B cell (primary cell): ENCODE measurements at regions not wholly inside any gene's neighbourhood (a gene's known extent, or its start where the extent isn't known, plus 50 kb on each side); places are given as distances from the start of the nearest gene placed in this dataset.

Experiments used
- ATAC-seq: fragments of 200-7000 bp; cut with Tn5 transposase; one replicate; pipeline ENCODE4 v1.10.0; 2021; ENCODE audit warnings: low read depth, mild to moderate bottlenecking, moderate number of reproducible peaks, moderate library complexity
- CTCF ChIA-PET: fragments of 350-600 bp; sonication (Branson Sonifier 250); formaldehyde crosslinking; loops from one replicate; lab custom pipeline; 2021; ENCODE audit warnings: antibody characterized with exemption, inconsistent platforms; lab: Charles Lee
- POLR2A ChIA-PET: fragments of 350-600 bp; sonication (Branson Sonifier 250); formaldehyde crosslinking; loops from one replicate; lab custom pipeline; 2021; ENCODE audit warnings: antibody characterized with exemption; lab: Charles Lee
- DNase-seq: peaks from one replicate; pipeline ENCODE4 v3.0.0; 2013
- H2AFZ ChIP-seq: 2 replicates; pipeline ENCODE4 v1.6.1; 2012; ENCODE audit warnings: mild to moderate bottlenecking, low read depth, low read length; ENCODE audit not compliant: insufficient read depth, poor library complexity, severe bottlenecking
- H3K27ac ChIP-seq, 2 donors: 1 replicate in 1 of 2; 2 replicates in 1 of 2; pipeline ENCODE4 v1.5.1; 2012 to 2013; ENCODE audit warnings: low read length in 2 of 2, mild to moderate bottlenecking in 2 of 2, moderate library complexity in 1 of 2
- H3K27me3 ChIP-seq, 4 experiments: fragments of 200-600 bp in 1 of 4; sonication (generic) in 1 of 4; replicated peaks in 1 of 4; 1 replicate in 2 of 4; 2 replicates in 2 of 4; pipeline versions ENCODE4 v1.6.1 to v1.7.0; 2013 to 2016; ENCODE audit warnings: low read length in 3 of 4, mild to moderate bottlenecking in 2 of 4, mixed read lengths in 1 of 4, moderate library complexity in 1 of 4; ENCODE audit not compliant: insufficient read depth in 4 of 4, control insufficient read depth in 3 of 4; ENCODE audit errors: control extremely low read depth in 1 of 4
- H3K36me3 ChIP-seq, 2 experiments: replicated peaks in 1 of 2; 1 replicate in 1 of 2; 2 replicates in 1 of 2; pipeline versions ENCODE4 v1.6.1 to v1.7.1; 2013; ENCODE audit warnings: low read length in 1 of 2; ENCODE audit not compliant: insufficient read depth in 2 of 2, control insufficient read depth in 1 of 2; ENCODE audit errors: control extremely low read depth in 1 of 2, extremely low read depth in 1 of 2
- H3K4me1 ChIP-seq, 2 donors: fragments of 200-600 bp in 1 of 2; sonication (generic) in 1 of 2; 1 replicate in 1 of 2; 2 replicates in 1 of 2; pipeline versions ENCODE4 v1.5.1 to v1.6.1; 2013 to 2017; ENCODE audit warnings: low read length in 2 of 2; ENCODE audit not compliant: control insufficient read depth in 2 of 2, insufficient read depth in 2 of 2
- H3K4me2 ChIP-seq: replicated peaks from 2 replicates; pipeline ENCODE3; 2012; ENCODE audit warnings: mild to moderate bottlenecking, low read depth, low read length; ENCODE audit not compliant: poor library complexity, severe bottlenecking
- H3K4me3 ChIP-seq, 5 experiments: fragments of 200-600 bp in 1 of 5; sonication (generic) in 1 of 5; 1 replicate in 3 of 5; 2 replicates in 2 of 5; pipeline versions ENCODE4 v1.5.1 to v1.7.0; 2011 to 2016; ENCODE audit warnings: low read length in 4 of 5, mild to moderate bottlenecking in 4 of 5, low read depth in 2 of 5, control low read depth in 1 of 5, moderate library complexity in 1 of 5; ENCODE audit not compliant: insufficient read depth in 1 of 5; ENCODE audit errors: control extremely low read depth in 1 of 5, extremely low read depth in 1 of 5
- H3K79me2 ChIP-seq: fragments of 200-600 bp; sonication (generic); one replicate; pipeline ENCODE4 v1.6.0; 2016; ENCODE audit warnings: low read length; ENCODE audit not compliant: control insufficient read depth, insufficient read depth
- H3K9ac ChIP-seq: fragments of 200-600 bp; sonication (generic); 2 replicates; pipeline ENCODE4 v1.6.1; 2017; ENCODE audit warnings: mild to moderate bottlenecking, low read length, moderate library complexity
- H3K9me3 ChIP-seq, 3 donors: one replicate each; pipeline versions ENCODE4 v1.6.1 to v1.7.1; 2013; ENCODE audit warnings: low read length in 2 of 3; ENCODE audit not compliant: control insufficient read depth in 2 of 3, insufficient read depth in 1 of 3; ENCODE audit errors: control extremely low read depth in 1 of 3
- H4K20me1 ChIP-seq: 2 replicates; pipeline ENCODE4 v1.6.0; 2012; ENCODE audit warnings: mild to moderate bottlenecking, low read length; ENCODE audit not compliant: insufficient read depth, control insufficient read depth, poor library complexity, severe bottlenecking
- H3K27ac Mint-ChIP-seq: one replicate; pipeline ENCODE4 v1.8.0; 2021; ENCODE audit warnings: mixed read lengths
- H3K27me3 Mint-ChIP-seq: one replicate; pipeline ENCODE4 v1.8.0; 2021; ENCODE audit warnings: mixed read lengths
- H3K4me1 Mint-ChIP-seq: one replicate; pipeline ENCODE4 v1.8.0; 2021; ENCODE audit warnings: mixed read lengths
- H3K4me3 Mint-ChIP-seq: one replicate; pipeline ENCODE4 v1.8.0; 2021; ENCODE audit warnings: mixed read lengths
- H3K9me3 Mint-ChIP-seq: one replicate; pipeline ENCODE4 v1.8.0; 2022; ENCODE audit warnings: mixed read lengths; ENCODE audit not compliant: insufficient read depth
- CTCF ChIP-seq: fragments of 200-600 bp; IDR thresholded peaks from one replicate; pipeline ENCODE4 v1.8.0; 2022; ENCODE audit warnings: antibody characterized with exemption, mild to moderate bottlenecking
- EZH2 ChIP-seq: IDR thresholded peaks from 2 replicates; pipeline ENCODE4 v1.6.1; 2012; ENCODE audit warnings: borderline replicate concordance, low read depth, mild to moderate bottlenecking, moderate library complexity, low read length; ENCODE audit not compliant: insufficient read depth, poor library complexity, severe bottlenecking
- WGBS: methylation state at CpG from one replicate; pipeline ENCODE4 v1.1.5; 2013; ENCODE audit warnings: missing lambda C conversion rate; ENCODE audit not compliant: insufficient coverage; 5-methylcytosine and 5-hydroxymethylcytosine counted together
- intact Hi-C: fragments of 100-400 bp; cut with micrococcal nuclease; formaldehyde crosslinking; loops from one replicate; pipeline ENCODE4 v1.10.0; 2022

GRCh38 chr13:95360052-95360451 is 58.8 kb upstream of the ABCC4 start:
- H3K4me2 ChIP-seq: no peak overlapping the region
- H3K27me3 Mint-ChIP-seq: peaks cover 19% of the 10 kb centered on the region
- H3K9ac ChIP-seq: no peak overlapping the region
- peaks cover 0 to 4% (median 0%) of the 10 kb centered on the region in 4 experiments for H3K27me3 ChIP-seq
- no peaks in the 10 kb centered on the region for H3K36me3 ChIP-seq
- ChIA-PET POLR2A (no interaction called here), CTCF (interaction anchor here (0.6 to 1.1 kb wide), 2 partner anchors 20 to 85 kb away, joined by 3 to 4 read pairs; no protein-coding TSS in a partner anchor)
- H3K9me3 Mint-ChIP-seq: no peaks in the 10 kb centered on the region
- no peak overlapping the region for H3K4me3 ChIP-seq
- H3K79me2 ChIP-seq: no peaks in the 10 kb centered on the region
- H4K20me1 ChIP-seq: no peaks in the 10 kb centered on the region
- ATAC-seq: no peak
- H3K9me3 ChIP-seq: peaks cover 0 to 8% (median 0%) of the 10 kb centered on the region in 3 donors
- no peak for DNase-seq
- no peaks in the 10 kb centered on the region for H3K4me1 ChIP-seq
- no peak overlapping the region for H3K4me3 Mint-ChIP-seq
- no peak overlapping the region for H3K27ac Mint-ChIP-seq
- H3K4me1 Mint-ChIP-seq: no peaks in the 10 kb centered on the region
- intact Hi-C loops: no loop called here
- H3K27ac ChIP-seq: no peak overlapping the region
- no peak overlapping the region for H2AFZ ChIP-seq
- no CpG with 5 or more reads among the region's 3 CpGs for WGBS
- TF ChIP-seq CTCF (no peak), EZH2 (no peak)

- Histone ChIP-seq H4K20me1 (no peaks in the 10 kb centered on the region), H2AFZ (no peak overlapping the region), H3K9ac (no peak overlapping the region), H3K4me2 (no peak overlapping the region), H3K4me3 (no peak overlapping the region), H3K27me3 (peaks cover 0 to 4% (median 0%) of the 10 kb centered on the region in 4 experiments), H3K27ac (no peak overlapping the region), H3K36me3 (no peaks in the 10 kb centered on the region), H3K79me2 (no peaks in the 10 kb centered on the region), H3K4me1 (no peaks in the 10 kb centered on the region), H3K9me3 (peaks cover 0 to 8% (median 0%) of the 10 kb centered on the region in 3 donors)
- no peaks in the 10 kb centered on the region for H3K9me3 Mint-ChIP-seq
- 74% methylated on average over 5 of the region's 9 CpGs for WGBS
- H3K4me1 Mint-ChIP-seq: no peaks in the 10 kb centered on the region
- no peak overlapping the region for H3K27ac Mint-ChIP-seq
- intact Hi-C loops: no loop called here
- DNase-seq: no peak
- POLR2A ChIA-PET: no interaction called here
- no peak for ATAC-seq
- H3K27me3 Mint-ChIP-seq: peaks cover 19% of the 10 kb centered on the region
- no peak overlapping the region for H3K4me3 Mint-ChIP-seq
- CTCF ChIA-PET: interaction anchor here (1.1 kb wide), 1 partner anchor 20 kb away, joined by 4 read pairs; no protein-coding TSS in a partner anchor
- TF ChIP-seq CTCF: no peak
- no peak for TF ChIP-seq EZH2
These were observed 59.3 kb upstream of the ABCC4 start for GRCh38 chr13:95360464-95361097.
